HepG2 (cell line): ENCODE measurements at regions not wholly inside any gene's neighbourhood (a gene's known extent, or its start where the extent isn't known, plus 50 kb on each side); places are given as distances from the start of the nearest gene placed in this dataset.

ENCODE experiments used
- ATAC-seq: fragments of 200-7000 bp; cut with Tn5 transposase; 3 replicates; pipeline ENCODE4 v1.9.1; 2020; ENCODE audit warnings: mild to moderate bottlenecking, moderate library complexity
- BruUV-seq: library from RNA; stranded (reverse); fragments of 400-500 nt; replicated peaks from 2 replicates; lab custom pipeline; 2021; lab: Mats Ljungman, UMichigan
- CTCF ChIA-PET: fragments of 300-600 bp; formaldehyde crosslinking; extraction: SDS; loops from one replicate; lab custom pipeline; 2021; ENCODE audit warnings: low total read pairs, inconsistent platforms, low intra/inter-chr PET ratio; lab: Yijun Ruan, JAX
- POLR2A ChIA-PET: fragments of 350-600 bp; sonication (Branson Sonifier 250); formaldehyde crosslinking; loops from one replicate; lab custom pipeline; 2020; ENCODE audit warnings: antibody characterized with exemption, inconsistent platforms; lab: Yijun Ruan, JAX
- DNase-seq: peaks from one replicate; pipeline ENCODE4 v3.0.0-alpha.2; 2015; ENCODE audit warnings: low spot score
- FAIRE-seq: peaks from 3 replicates; lab custom pipeline; 2011; peaks lifted over from hg19 to GRCh38; lab: Jason Lieb, UNC
- H2AFZ ChIP-seq: one replicate; pipeline ENCODE4 v1.6.1; 2011; ENCODE audit warnings: low read length, inconsistent platforms
- H3K27ac ChIP-seq: fragments of 300-600 bp; 3 replicates; pipeline ENCODE4 v1.8.0; 2011; ENCODE audit warnings: mixed run types, mild to moderate bottlenecking, mixed read lengths, low read length, inconsistent platforms; ENCODE audit not compliant: insufficient read depth; ENCODE audit errors: extremely low read length
- H3K27me3 ChIP-seq, 2 experiments: fragments of 200-600 bp in 1 of 2; 2 replicates in 1 of 2; 3 replicates in 1 of 2; pipeline versions ENCODE4 v1.6.0 to v1.8.0; 2011; ENCODE audit warnings: low read length in 2 of 2, mild to moderate bottlenecking in 2 of 2, moderate library complexity in 2 of 2, inconsistent platforms in 1 of 2; ENCODE audit not compliant: insufficient read depth in 2 of 2, control insufficient read depth in 1 of 2
- H3K36me3 ChIP-seq, 2 experiments: fragments of 200-600 bp in 1 of 2; replicated peaks in 1 of 2; 2 replicates in 1 of 2; 3 replicates in 1 of 2; pipeline versions ENCODE4 v1.5.1 to v1.8.0; 2011; ENCODE audit warnings: low read length in 2 of 2, inconsistent platforms in 1 of 2; ENCODE audit not compliant: insufficient read depth in 2 of 2, control insufficient read depth in 1 of 2
- H3K4me1 ChIP-seq: 2 replicates; pipeline ENCODE4 v1.5.1; 2012; ENCODE audit warnings: low read length, inconsistent platforms; ENCODE audit not compliant: insufficient read depth
- H3K4me2 ChIP-seq: 2 replicates; pipeline ENCODE4 v1.6.0; 2011; ENCODE audit warnings: low read depth, low read length, inconsistent platforms
- H3K4me3 ChIP-seq, 3 experiments: fragments of 200-600 bp in 1 of 3; sonication (generic), shearing (Covaris generic) in 1 of 3; replicated peaks in 1 of 3; 2 replicates each; pipeline ENCODE4 v1.5.1; 2011 to 2016; ENCODE audit warnings: low read length in 3 of 3, inconsistent platforms in 2 of 3, low read depth in 2 of 3, mild to moderate bottlenecking in 2 of 3, control low read depth in 1 of 3, mixed read lengths in 1 of 3; ENCODE audit not compliant: insufficient read depth in 1 of 3
- H3K79me2 ChIP-seq: one replicate; pipeline ENCODE4 v1.6.1; 2011; ENCODE audit warnings: low read length, inconsistent platforms; ENCODE audit not compliant: insufficient read depth
- H3K9ac ChIP-seq: 2 replicates; pipeline ENCODE4 v1.6.0; 2011; ENCODE audit warnings: mild to moderate bottlenecking, low read depth, low read length, inconsistent platforms; ENCODE audit not compliant: insufficient read depth
- H3K9me3 ChIP-seq: 2 replicates; pipeline ENCODE4 v1.5.1; 2012; ENCODE audit warnings: mild to moderate bottlenecking, low read length
- H4K20me1 ChIP-seq: 2 replicates; pipeline ENCODE4 v1.6.0; 2011; ENCODE audit warnings: inconsistent platforms, mild to moderate bottlenecking, low read length, moderate library complexity; ENCODE audit not compliant: insufficient read depth
- ARID2 ChIP-seq: sonication (generic); formaldehyde crosslinking; IDR thresholded peaks from 2 replicates; pipeline ENCODE4 v1.8.1; 2022; ENCODE audit warnings: mild to moderate bottlenecking, missing genetic modification reagents, borderline replicate concordance
- CTCF ChIP-seq: sonication (generic); formaldehyde crosslinking; IDR thresholded peaks from 2 replicates; pipeline ENCODE4 v1.5.0; 2020; ENCODE audit warnings: mild to moderate bottlenecking, missing genetic modification reagents, moderate library complexity
- FOXA1 ChIP-seq, 2 experiments: fragments of 450-650 bp in 1 of 2; sonication (generic) in 1 of 2; formaldehyde crosslinking in 1 of 2; IDR thresholded peaks; 2 replicates each; pipeline versions ENCODE4 v1.4.0 to v1.6.1; 2016 to 2020; ENCODE audit warnings: missing genetic modification reagents in 1 of 2
- HBP1 ChIP-seq: IDR thresholded peaks from 2 replicates; pipeline ENCODE4 v1.6.1; 2016; ENCODE audit warnings: low read depth, control low read depth
- HNRNPH1 ChIP-seq: fragments of 200-400 bp; formaldehyde crosslinking; optimal IDR thresholded peaks from 2 replicates; pipeline ENCODE3; 2017; ENCODE audit warnings: mild to moderate bottlenecking, low read depth, low read length
- KDM5A ChIP-seq: fragments of 200-600 bp; sonication (generic); IDR thresholded peaks from 2 replicates; pipeline ENCODE4 v1.7.0; 2018; ENCODE audit warnings: antibody characterized with exemption, mild to moderate bottlenecking, low read length, borderline replicate concordance
- PHF5A ChIP-seq: IDR thresholded peaks from one replicate; pipeline ENCODE4 v1.6.1; 2018; ENCODE audit warnings: low read depth, missing genetic modification reagents; ENCODE audit not compliant: unreplicated experiment
- TBX3 ChIP-seq: fragments of 450-650 bp; IDR thresholded peaks from 2 replicates; pipeline ENCODE4 v1.6.1; 2017; ENCODE audit warnings: antibody characterized with exemption, mild to moderate bottlenecking, inconsistent platforms, borderline replicate concordance
- ZBTB34 ChIP-seq: sonication (generic); formaldehyde crosslinking; IDR thresholded peaks from 2 replicates; pipeline ENCODE4 v1.8.0; 2022; ENCODE audit warnings: mild to moderate bottlenecking, missing genetic modification reagents
- ZHX1 ChIP-seq: sonication (generic); formaldehyde crosslinking; IDR thresholded peaks from 2 replicates; pipeline ENCODE4 v1.8.1; 2022; ENCODE audit warnings: low read depth, mild to moderate bottlenecking, missing genetic modification reagents
- ZNF280D ChIP-seq: sonication (generic); formaldehyde crosslinking; IDR thresholded peaks from 2 replicates; pipeline ENCODE4 v1.5.1; 2020; ENCODE audit warnings: mild to moderate bottlenecking, missing genetic modification reagents
- ZSCAN30 ChIP-seq: sonication (generic); formaldehyde crosslinking; IDR thresholded peaks from 2 replicates; pipeline ENCODE4 v1.5.0; 2020; ENCODE audit warnings: mild to moderate bottlenecking, missing genetic modification reagents
- WGBS: methylation state at CpG from one replicate; pipeline ENCODE4 v1.1.6; 2017; ENCODE audit warnings: low lambda C conversion rate; 5-methylcytosine and 5-hydroxymethylcytosine counted together
- in situ Hi-C: cut with HindIII; loops from 2 replicates; pipeline ENCODE4 v1.10.0; 2017; ENCODE audit warnings: low pct_unique_long_range_greater_than_20kb; ENCODE audit not compliant: extremely low pct_ligation_motif_present
- intact Hi-C: fragments of 100-400 bp; cut with micrococcal nuclease; formaldehyde crosslinking; loops from one replicate; pipeline ENCODE4 v1.10.0; 2022; ENCODE audit not compliant: unreplicated experiment

GRCh38 chr6:91132461-91132860 is 545.6 kb upstream of the MAP3K7 start:
- no peak for ATAC-seq
- POLR2A ChIA-PET, result no interaction called here
- H2AFZ ChIP-seq, result no peak overlapping the region
- TF ChIP-seq ZHX1 (CRISPR knock-in tag), result no peak
- no peak for TF ChIP-seq HNRNPH1
- no peak for TF ChIP-seq ZNF280D (CRISPR knock-in tag)
- no peak for TF ChIP-seq ZBTB34 (CRISPR knock-in tag)
- TF ChIP-seq FOXA1 (IDR thresholded peaks at IDR 0.05), result no peak
- no peak for TF ChIP-seq FOXA1 (CRISPR knock-in tag; IDR thresholded peaks at IDR 0.05)
- TF ChIP-seq ZSCAN30 (CRISPR knock-in tag), result no peak
- no peak for TF ChIP-seq PHF5A (CRISPR knock-in tag)
- no peak for TF ChIP-seq ARID2 (CRISPR knock-in tag)
- no peak for TF ChIP-seq CTCF (CRISPR knock-in tag)
- TF ChIP-seq KDM5A, result no peak
- no peak for TF ChIP-seq HBP1
- no peak for TF ChIP-seq TBX3

More at GRCh38 chr6:91132461-91132860, 545.6 kb upstream of the MAP3K7 start:
- H3K27me3 ChIP-seq, result no peaks in the 10 kb centered on the region; a peak in 1 of 5 replicates
- H3K4me1 ChIP-seq, result no peaks in the 10 kb centered on the region
- DNase-seq (no peak), FAIRE-seq (no peak)
- H3K4me3 ChIP-seq, result no peak overlapping the region
- no peaks in the 10 kb centered on the region for H3K36me3 ChIP-seq
- intact Hi-C loops (no loop called here), in situ Hi-C loops (no loop called here)
- no peaks in the 10 kb centered on the region for H3K79me2 ChIP-seq
- BruUV-seq, result no TSS peak
- H3K4me2 ChIP-seq, result no peak overlapping the region
- no peaks in the 10 kb centered on the region for H3K9me3 ChIP-seq
- 3% methylated on average over 3 of the region's 3 CpGs for WGBS
- no peak overlapping the region for H3K9ac ChIP-seq
- CTCF ChIA-PET, result no interaction called here
- H3K27ac ChIP-seq, result no peak overlapping the region
- no peaks in the 10 kb centered on the region for H4K20me1 ChIP-seq
